ENCODE measurements at regions not wholly inside any gene's neighbourhood (a gene's known extent, or its start where the extent isn't known, plus 50 kb on each side); places are given as distances from the start of the nearest gene placed in this dataset.

DNA sequence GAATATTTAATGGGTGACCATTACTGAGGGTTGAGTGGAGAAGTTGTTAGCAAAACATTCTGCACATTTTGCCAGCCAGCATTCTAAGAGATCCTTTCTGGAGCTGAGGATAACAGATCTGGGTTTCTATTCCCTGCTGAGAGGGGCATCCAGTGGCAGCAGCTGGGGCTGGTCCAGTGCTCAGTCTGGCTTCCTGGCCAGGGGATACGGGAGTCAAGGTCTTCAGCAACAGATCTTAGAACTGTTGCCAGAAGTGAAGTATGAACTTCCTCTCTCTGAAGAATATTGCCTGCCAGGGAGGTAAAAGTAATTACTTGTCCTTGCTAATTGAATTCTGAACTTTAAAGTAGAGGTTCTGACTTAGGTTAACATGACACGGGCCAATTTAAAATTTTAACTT is 568.4 kb downstream of the REEP3 start:
- TF ChIP-seq, protein P1, sequence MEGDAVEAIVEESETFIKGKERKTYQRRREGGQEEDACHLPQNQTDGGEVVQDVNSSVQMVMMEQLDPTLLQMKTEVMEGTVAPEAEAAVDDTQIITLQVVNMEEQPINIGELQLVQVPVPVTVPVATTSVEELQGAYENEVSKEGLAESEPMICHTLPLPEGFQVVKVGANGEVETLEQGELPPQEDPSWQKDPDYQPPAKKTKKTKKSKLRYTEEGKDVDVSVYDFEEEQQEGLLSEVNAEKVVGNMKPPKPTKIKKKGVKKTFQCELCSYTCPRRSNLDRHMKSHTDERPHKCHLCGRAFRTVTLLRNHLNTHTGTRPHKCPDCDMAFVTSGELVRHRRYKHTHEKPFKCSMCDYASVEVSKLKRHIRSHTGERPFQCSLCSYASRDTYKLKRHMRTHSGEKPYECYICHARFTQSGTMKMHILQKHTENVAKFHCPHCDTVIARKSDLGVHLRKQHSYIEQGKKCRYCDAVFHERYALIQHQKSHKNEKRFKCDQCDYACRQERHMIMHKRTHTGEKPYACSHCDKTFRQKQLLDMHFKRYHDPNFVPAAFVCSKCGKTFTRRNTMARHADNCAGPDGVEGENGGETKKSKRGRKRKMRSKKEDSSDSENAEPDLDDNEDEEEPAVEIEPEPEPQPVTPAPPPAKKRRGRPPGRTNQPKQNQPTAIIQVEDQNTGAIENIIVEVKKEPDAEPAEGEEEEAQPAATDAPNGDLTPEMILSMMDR (IDR thresholded peaks at IDR 0.05): no peak
- TF ChIP-seq POLR2A (IDR thresholded peaks at IDR 0.05) (no peak), EP300 (IDR thresholded peaks at IDR 0.05) (no peak)
